ENCODE measurements at regions not wholly inside any gene's neighbourhood (a gene's known extent, or its start where the extent isn't known, plus 50 kb on each side); places are given as distances from the start of the nearest gene placed in this dataset.

DNA sequence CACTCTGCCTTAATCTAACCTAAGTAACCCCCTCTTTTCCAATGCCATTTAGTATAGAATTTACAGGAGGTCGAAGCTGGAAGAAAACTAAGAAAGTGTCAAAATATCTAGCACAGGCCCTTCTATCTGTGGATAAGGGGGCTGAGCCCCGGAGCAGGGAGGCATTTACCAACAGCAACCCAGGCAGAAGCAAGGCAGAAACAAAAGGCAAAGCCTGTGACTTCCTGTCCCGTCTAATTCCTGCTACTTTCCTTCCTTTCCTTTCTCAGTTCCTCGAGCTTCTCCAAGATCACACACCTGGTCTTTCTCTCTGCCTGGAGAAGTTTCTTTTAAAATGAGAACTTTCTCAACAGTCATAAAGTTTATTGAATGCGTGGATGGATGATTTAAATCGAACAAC, 146.0 kb downstream of the FOXA2 start:
- intact Hi-C loops (cut with micrococcal nuclease): no loop called here

DNA sequence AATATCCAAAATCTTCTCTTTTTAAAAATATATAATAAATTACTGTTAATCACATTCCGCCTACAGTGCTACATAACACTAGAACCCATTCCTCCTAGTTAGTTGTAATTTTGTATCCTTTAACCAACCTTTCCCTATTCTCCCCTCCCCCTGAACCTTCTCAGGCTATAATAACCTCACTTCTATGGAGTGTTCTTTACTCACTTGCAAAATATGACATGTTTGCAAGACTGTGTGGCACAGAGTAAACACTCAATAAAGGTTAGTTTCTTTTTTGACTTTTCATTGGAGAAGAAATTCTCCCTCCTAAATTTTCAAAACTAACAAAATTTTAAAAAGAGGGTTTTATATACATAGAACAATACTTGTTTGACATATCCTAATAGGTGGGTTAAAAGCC, 147.0 kb downstream of the FOXA2 start:
- intact Hi-C loops (cut with micrococcal nuclease): no loop called here

DNA sequence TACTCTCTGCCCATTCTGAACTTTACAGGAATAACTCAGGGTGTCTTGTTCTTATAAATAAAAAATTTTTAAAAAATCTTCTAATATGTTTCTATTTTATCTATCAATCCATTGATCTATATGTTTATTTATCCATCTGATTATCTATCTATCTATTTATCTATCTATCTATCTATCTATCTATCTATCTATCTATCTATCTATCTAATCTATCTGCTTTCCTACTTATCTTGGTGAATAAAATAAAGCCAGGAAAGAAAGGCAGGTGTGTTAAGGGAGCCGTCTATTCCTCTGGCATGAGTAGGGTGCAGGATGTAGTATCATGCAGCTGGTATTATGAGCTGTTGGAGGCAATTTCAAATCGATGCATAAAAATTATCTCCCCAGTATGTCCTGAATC, 153.0 kb downstream of the FOXA2 start:
- intact Hi-C loops (cut with micrococcal nuclease): no loop called here

DNA sequence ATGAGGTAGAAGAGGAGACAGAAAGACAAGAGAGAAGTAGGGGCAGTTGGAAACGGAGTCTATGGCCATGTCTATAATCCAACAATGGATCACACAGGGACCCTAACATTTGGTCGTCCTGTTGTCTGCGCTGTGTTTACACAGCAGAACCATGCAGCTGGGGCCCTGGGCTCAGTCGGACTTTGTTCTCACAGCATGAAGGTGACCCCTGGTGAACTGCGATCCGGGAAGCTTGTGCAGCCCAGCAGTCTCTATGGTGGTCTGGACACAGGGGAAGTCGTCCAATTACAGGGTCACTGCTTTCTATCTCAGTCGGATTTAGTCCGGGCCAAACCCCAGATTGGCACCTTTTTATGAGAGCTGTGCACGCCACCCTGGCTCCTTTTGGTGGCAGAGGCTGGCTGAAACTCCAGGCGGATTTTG, 153.6 kb downstream of the FOXA2 start:
- intact Hi-C loops (cut with micrococcal nuclease): no loop called here

- intact Hi-C loops (cut with micrococcal nuclease): no loop called here
These were observed 154.1 kb downstream of the FOXA2 start for GRCh38 chr20:22430154-22430745.

DNA sequence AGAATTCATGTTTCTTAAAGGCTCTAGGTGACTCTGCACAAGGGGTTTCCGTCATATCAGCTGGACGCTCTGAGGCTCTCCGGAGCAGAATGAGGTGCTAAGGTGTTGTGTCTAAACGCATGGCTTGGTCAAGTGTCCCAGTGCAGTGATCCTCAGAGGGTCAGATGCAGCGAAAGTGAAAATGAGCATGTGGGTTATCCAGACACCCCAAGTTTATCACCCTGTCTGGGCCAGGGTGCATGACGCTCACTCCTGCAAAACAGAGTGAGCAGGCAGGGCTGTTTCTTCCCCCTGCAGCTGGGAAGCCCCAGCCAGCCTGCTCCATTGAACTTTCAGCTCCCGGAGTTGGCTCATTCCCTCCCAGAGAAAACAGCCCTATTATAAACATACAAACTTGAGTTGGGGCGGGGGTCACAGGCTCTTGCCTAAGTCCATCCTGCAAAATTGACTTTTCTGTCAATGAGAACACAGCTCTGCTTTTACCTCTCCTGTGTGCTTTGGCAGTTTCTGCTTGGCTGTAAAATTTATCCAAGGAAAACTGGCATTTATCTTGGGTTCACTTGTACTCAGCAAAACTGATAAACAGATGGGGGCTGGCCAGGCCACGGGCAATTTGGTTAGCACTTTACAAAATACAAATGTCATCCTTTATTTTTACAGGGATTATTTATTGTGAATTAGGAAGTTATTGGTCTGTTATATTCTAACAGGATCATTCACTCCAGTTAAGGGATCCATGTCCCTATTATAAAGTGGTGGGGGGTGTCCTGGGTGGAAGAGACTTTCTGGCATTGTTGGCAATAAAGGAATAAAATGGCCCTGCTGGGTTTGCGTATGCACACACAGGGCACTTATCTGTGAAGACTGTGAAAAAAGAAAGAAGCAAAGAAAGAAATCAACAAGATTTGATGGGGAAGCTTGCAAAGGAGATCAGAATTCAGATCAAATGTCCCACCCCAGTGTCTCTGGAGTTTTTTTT, 154.9 kb downstream of the FOXA2 start:
- intact Hi-C loops (cut with micrococcal nuclease): no loop called here

- intact Hi-C loops (cut with micrococcal nuclease): no loop called here
These were observed 156.3 kb downstream of the FOXA2 start for GRCh38 chr20:22428051-22428450.

DNA sequence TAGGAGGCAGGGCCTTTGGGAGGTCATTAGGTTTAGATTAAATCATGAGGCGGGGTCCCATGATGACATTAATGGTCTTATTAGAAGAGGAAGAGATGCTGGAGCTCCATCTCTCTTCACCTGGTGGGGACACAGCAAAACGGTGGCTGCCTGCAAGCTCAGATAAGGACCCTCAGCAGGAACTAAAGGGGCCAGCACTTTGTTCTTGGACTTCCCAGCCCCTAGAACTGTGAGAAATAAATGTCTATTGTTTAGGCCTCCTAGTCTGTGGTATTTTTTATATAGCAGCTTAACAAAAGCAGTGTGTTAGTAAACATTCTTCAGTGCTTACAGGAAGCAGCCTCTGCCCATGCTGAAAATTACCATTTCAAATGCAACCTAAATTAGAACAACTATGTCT, 157.6 kb downstream of the FOXA2 start:
- intact Hi-C loops (cut with micrococcal nuclease): no loop called here

DNA sequence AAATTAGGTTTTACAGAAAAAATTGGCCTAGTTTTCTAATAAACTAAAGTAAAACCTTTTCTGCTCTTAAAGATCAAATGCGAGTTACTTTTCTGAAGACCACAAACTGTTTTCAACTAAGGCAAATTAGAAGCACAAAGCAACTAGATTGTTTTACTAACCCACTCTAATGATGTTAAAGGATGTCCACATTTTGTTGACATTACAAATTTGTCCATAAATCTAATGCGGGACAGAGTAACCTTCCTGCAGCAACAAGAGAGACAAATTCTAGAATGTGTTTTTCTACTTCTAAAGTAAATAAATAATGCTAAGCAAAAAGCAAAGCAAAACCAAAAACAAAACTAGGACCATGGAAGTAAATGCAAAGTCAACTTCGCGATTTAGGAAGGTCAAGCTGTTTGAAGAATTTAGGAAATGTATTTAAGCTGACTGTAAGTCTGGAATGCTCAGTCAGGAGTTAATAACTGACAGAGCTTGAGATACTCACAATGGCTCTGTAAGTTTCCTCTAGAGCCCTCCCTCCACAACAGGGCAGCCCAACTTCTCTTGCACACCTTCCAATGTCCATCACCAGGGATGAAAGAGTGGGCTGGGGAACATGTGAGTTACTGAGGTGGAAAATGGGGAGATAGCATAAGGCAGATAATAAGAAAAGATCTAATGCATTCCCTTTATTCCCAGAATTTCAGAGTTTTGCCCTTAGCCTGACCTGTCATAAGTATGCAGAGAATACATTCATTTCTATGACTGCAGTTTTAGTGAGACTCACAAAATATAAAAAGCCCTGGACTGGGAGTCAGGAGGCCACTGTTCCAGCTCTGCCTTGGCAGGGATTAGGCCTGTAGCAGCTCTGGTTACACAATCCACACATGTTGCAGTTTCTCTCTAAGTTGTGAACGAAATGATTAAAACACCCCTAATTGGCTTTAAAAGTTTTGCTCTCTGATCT, 158.8 kb downstream of the FOXA2 start:
- intact Hi-C loops (cut with micrococcal nuclease): no loop called here

- intact Hi-C loops (cut with micrococcal nuclease): no loop called here
These were observed 161.1 kb downstream of the FOXA2 start for GRCh38 chr20:22423190-22423832.

- intact Hi-C loops (cut with micrococcal nuclease): no loop called here
These were observed 164.2 kb downstream of the FOXA2 start for GRCh38 chr20:22420116-22420598.

DNA sequence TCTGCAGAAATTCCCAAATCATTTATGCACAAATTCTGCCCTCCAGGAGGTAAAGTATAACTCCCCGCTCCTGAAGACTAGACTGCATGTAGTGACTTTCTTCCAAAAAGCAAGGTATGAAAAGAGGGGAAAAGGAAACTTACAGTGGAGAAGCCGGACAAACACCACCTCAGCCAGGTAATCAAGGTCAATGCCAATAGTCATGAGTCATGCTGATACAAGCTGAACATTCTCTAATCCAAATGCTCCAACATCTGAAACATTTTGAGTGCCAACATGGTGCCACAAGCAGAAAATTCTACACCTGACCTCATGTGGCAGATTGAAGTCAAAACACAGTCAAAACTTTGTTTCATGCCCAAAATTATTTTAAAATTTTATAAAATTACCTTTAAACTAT, 165.6 kb downstream of the FOXA2 start:
- intact Hi-C loops (cut with micrococcal nuclease): no loop called here

DNA sequence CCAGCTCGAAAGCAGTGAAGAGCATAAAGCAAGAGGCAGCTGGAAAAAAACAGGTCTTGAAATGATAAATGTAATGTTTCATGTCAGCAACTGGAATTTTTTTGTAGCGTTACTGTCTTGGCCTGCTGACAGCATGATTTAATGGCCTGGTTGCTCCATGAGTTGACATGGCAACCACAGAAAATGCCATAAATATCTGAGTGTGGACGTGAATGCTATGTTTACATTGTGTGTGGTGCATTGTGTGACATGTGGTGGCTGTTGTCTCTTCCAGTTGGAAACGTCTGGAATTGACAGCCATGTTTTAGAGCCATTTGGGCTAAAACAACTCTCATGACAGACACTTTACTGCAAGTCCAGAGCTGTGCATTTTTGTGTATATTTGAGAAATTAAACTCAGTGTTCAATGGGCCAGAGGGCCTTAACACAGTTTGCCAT, 170.0 kb downstream of the FOXA2 start:
- intact Hi-C loops (cut with micrococcal nuclease): no loop called here

GRCh38 chr20:22412977-22413868, 171.1 kb downstream of the FOXA2 start:
- intact Hi-C loops (cut with micrococcal nuclease): no loop called here

DNA sequence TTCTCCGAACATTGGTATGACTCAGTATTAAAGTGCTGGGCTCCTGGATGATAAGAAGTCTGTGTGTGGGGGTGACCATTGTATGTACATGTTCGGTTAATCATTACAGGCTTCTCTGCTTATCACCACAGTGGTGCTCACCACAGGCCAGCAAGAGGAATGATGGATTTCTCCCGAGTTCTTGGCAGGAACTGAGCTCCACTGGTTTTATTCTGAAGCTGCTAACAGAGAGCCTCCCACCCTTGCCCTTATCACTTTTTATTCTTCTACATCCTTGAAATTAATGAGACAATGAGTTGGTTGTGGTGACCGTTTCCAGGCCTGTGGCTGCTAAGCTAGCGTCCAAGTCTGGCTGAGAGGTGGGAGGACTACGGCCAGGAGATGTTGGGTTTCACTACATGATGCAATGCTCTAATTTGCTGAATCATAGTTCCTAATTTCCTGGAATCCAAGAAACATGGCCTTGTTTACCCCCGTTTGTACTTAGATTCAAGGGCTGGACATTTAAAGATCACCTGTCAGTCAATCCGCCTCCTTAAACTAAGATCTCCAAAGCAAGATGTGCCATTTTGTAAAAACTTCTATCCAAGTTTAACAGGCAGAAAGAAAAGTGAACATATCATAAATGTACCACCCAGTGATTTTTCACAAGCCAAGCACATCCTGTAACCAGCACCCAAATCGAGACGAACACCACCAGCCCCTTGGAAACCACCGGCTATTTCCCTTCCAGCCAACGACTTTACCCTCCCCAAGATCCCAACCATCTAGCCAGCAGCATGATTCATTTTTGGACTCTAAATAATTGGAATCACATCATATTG, 172.5 kb downstream of the FOXA2 start:
- intact Hi-C loops (cut with micrococcal nuclease): no loop called here

DNA sequence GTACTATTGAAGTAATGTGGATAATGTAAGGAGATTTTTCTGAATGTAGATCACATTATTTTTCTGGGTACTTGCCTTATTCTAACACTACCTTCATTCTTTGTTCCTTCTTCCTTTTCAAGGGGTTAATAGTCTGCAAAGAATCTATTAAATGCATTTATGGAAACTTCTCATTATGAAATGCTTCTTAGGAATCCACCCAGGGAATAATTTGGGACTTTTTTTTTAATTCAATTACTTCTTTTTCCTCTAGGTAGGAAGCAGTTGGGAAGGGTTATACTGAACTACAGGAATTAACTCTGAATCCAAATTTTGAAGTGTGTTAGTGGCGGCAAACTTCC, 173.1 kb downstream of the FOXA2 start:
- intact Hi-C loops (cut with micrococcal nuclease): no loop called here

DNA sequence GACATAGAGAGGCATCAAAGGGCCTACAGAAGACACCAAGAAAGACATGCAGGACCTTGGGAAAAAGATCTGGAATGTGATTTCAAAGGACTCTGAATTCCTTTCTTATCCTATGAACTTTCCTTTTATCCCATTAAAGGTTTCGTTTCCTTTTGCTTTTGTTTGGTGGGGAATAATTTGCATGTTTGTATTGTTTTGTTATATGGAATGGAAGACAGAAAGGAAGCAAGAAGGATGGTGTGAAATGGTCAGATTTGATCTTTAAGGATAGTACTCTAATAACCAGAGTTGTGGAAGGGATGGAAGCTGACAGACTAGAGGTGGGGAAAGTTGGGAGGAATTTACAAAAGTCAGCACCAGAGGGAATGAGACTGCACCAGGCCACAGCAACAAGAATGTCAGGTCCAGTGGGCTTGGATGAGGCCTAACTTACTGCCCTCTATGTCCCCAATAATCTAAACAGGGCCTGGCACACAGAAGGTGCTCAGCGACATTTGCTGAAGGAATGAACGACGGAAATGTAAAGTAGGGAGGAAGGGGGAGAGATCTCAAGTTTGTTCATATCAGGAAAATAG, 173.7 kb downstream of the FOXA2 start:
- intact Hi-C loops (cut with micrococcal nuclease): no loop called here

GRCh38 chr20:22408521-22409402, 175.6 kb downstream of the FOXA2 start:
- intact Hi-C loops (cut with micrococcal nuclease): no loop called here
